ENCODE measurements at regions not wholly inside any gene's neighbourhood (a gene's known extent, or its start where the extent isn't known, plus 50 kb on each side); places are given as distances from the start of the nearest gene placed in this dataset.

DNA sequence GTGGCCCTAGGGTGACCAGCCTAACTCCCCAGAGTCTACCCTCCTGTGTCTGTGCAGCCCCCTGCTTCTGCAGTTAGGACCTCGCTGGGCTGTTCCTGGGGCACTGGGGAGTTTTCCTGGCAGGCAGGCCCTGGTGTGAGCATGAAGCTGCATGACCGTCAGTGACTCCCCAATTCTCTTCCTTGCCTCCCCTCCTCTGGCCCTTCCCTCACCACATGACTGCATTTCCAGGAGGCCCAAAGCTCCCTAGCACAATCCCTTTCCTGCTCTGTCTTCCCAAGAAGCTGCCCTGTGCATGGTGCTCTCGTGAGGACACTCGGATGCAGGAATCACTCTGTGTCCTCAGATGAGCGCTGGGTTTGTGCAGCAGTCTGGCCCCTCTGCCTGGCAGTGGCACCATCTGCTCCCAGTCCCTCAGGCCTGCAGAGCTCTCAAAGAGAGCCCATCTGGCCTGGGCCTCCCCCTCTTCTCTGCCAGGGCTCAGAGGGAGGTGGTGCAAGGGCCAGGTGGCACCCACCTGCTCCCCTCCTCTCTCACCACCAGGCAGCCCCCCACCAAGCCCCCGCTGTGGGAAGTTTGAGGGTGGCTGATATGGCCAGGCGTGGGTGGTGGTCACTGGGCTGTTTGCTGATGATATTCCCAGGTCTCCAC, 125.6 kb upstream of the HS6ST1 start (continued):
- no peak for TF ChIP-seq ATF2 (CRISPR knock-in tag; IDR thresholded peaks at IDR 0.05; ENCODE audit: borderline replicate concordance, low read depth)

DNA sequence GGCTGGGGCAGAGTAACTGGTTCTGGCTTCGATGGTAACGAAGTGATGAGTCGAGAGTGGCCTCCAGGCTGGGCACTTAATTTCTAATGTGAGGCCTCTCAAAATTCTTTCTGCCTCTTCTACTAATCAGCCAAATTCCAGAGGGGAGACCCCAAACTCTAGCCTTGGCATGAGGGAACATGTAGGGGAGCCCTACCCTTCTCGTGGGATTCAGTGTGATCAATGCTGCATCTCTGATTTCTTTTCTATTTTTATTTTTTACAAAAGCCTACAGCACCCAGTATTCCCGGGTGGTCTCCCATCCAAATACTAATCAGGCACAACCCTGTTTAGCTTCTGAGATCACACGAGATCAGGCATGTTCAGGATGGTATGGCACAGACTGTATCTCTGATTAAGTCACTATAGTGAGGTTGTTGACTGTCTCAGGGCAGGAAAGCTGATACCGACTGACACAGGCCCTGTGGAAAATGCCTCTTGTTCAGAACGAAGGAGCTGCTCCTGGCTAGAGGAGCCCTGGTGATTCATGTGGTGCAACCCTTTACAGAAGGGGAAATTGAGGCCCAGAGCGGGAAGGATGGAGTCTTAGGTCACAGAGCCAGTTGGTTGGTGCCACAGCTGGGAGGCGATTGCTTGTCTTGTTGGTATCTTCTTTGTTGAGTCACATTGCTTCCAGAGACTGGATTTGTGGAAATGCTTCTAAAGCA, 126.3 kb upstream of the HS6ST1 start:
- H3K27me3 Mint-ChIP-seq (ENCODE audit: low read depth): no peaks in the 10 kb centered on the region
- POLR2A ChIA-PET: no interaction called here
- ATAC-seq (no peak), DNase-seq (ENCODE audit: low spot score) (no peak)
- no peaks in the 10 kb centered on the region for H3K36me3 Mint-ChIP-seq
- CTCF ChIA-PET: no interaction called here
- H3K4me3 Mint-ChIP-seq: no peak overlapping the region
- no peaks in the 10 kb centered on the region for H3K9me3 Mint-ChIP-seq
- no peak overlapping the region for H3K27ac Mint-ChIP-seq
- TF ChIP-seq ZNF317 (CRISPR knock-in tag; IDR thresholded peaks at IDR 0.05; ENCODE audit: borderline replicate concordance, low read depth): no peak
- no peak for TF ChIP-seq SP1 (CRISPR knock-in tag; conservative IDR thresholded peaks at IDR 0.05)
- TF ChIP-seq, protein P1, sequence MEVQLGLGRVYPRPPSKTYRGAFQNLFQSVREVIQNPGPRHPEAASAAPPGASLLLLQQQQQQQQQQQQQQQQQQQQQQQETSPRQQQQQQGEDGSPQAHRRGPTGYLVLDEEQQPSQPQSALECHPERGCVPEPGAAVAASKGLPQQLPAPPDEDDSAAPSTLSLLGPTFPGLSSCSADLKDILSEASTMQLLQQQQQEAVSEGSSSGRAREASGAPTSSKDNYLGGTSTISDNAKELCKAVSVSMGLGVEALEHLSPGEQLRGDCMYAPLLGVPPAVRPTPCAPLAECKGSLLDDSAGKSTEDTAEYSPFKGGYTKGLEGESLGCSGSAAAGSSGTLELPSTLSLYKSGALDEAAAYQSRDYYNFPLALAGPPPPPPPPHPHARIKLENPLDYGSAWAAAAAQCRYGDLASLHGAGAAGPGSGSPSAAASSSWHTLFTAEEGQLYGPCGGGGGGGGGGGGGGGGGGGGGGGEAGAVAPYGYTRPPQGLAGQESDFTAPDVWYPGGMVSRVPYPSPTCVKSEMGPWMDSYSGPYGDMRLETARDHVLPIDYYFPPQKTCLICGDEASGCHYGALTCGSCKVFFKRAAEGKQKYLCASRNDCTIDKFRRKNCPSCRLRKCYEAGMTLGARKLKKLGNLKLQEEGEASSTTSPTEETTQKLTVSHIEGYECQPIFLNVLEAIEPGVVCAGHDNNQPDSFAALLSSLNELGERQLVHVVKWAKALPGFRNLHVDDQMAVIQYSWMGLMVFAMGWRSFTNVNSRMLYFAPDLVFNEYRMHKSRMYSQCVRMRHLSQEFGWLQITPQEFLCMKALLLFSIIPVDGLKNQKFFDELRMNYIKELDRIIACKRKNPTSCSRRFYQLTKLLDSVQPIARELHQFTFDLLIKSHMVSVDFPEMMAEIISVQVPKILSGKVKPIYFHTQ (CRISPR knock-in tag; IDR thresholded peaks at IDR 0.05): no peak
- TF ChIP-seq MYBL2 (CRISPR knock-in tag; IDR thresholded peaks at IDR 0.05): no peak
- TF ChIP-seq ZNF138 (CRISPR knock-in tag; conservative IDR thresholded peaks at IDR 0.05): no peak
- TF ChIP-seq, protein P2, sequence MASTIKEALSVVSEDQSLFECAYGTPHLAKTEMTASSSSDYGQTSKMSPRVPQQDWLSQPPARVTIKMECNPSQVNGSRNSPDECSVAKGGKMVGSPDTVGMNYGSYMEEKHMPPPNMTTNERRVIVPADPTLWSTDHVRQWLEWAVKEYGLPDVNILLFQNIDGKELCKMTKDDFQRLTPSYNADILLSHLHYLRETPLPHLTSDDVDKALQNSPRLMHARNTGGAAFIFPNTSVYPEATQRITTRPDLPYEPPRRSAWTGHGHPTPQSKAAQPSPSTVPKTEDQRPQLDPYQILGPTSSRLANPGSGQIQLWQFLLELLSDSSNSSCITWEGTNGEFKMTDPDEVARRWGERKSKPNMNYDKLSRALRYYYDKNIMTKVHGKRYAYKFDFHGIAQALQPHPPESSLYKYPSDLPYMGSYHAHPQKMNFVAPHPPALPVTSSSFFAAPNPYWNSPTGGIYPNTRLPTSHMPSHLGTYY (CRISPR knock-in tag; IDR thresholded peaks at IDR 0.05): no peak
- TF ChIP-seq IRF1 (CRISPR knock-in tag; IDR thresholded peaks at IDR 0.05): no peak
- TF ChIP-seq PRRX2 (CRISPR knock-in tag; IDR thresholded peaks at IDR 0.05): no peak
- no peak for TF ChIP-seq MXD4 (CRISPR knock-in tag; IDR thresholded peaks at IDR 0.05; ENCODE audit: borderline replicate concordance)
- no peak for TF ChIP-seq ZNF423 (CRISPR knock-in tag; IDR thresholded peaks at IDR 0.05)
- TF ChIP-seq, protein P3, sequence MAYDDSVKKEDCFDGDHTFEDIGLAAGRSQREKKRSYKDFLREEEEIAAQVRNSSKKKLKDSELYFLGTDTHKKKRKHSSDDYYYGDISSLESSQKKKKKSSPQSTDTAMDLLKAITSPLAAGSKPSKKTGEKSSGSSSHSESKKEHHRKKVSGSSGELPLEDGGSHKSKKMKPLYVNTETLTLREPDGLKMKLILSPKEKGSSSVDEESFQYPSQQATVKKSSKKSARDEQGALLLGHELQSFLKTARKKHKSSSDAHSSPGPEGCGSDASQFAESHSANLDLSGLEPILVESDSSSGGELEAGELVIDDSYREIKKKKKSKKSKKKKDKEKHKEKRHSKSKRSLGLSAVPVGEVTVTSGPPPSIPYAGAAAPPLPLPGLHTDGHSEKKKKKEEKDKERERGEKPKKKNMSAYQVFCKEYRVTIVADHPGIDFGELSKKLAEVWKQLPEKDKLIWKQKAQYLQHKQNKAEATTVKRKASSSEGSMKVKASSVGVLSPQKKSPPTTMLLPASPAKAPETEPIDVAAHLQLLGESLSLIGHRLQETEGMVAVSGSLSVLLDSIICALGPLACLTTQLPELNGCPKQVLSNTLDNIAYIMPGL (CRISPR knock-in tag; IDR thresholded peaks at IDR 0.05): no peak
- TF ChIP-seq CREB1 (CRISPR knock-in tag; IDR thresholded peaks at IDR 0.05): no peak
- TF ChIP-seq EMX1 (CRISPR knock-in tag; IDR thresholded peaks at IDR 0.05): no peak
- TF ChIP-seq SMAD4 (CRISPR knock-in tag; IDR thresholded peaks at IDR 0.05): no peak
- no peak for TF ChIP-seq ELF4 (CRISPR knock-in tag; IDR thresholded peaks at IDR 0.05; ENCODE audit: low read depth)
- H3K4me1 Mint-ChIP-seq: peaks cover 25% of the 10 kb centered on the region
